BLaER1 (cell line): ENCODE measurements at regions not wholly inside any gene's neighbourhood (a gene's known extent, or its start where the extent isn't known, plus 50 kb on each side); places are given as distances from the start of the nearest gene placed in this dataset.

Experiments
- H3K27ac ChIP-seq: shearing (Covaris generic); formaldehyde crosslinking; 2 replicates; pipeline ENCODE4 v1.8.1; 2022
- H3K27me3 ChIP-seq: shearing (Covaris generic); formaldehyde crosslinking; 2 replicates; pipeline ENCODE4 v1.8.1; 2022
- H3K36me3 ChIP-seq: shearing (Covaris generic); formaldehyde crosslinking; 2 replicates; pipeline ENCODE4 v1.8.1; 2022
- H3K4me1 ChIP-seq: shearing (Covaris generic); formaldehyde crosslinking; 2 replicates; pipeline ENCODE4 v1.8.1; 2022
- H3K4me2 ChIP-seq: shearing (Covaris generic); formaldehyde crosslinking; 2 replicates; pipeline ENCODE4 v1.8.1; 2022
- H3K4me3 ChIP-seq: shearing (Covaris generic); formaldehyde crosslinking; 2 replicates; pipeline ENCODE4 v1.8.1; 2022
- H3K9ac ChIP-seq: shearing (Covaris generic); formaldehyde crosslinking; 2 replicates; pipeline ENCODE4 v1.8.1; 2022
- H3K9me3 ChIP-seq: shearing (Covaris generic); formaldehyde crosslinking; 2 replicates; pipeline ENCODE4 v1.8.1; 2022
- H4K20me1 ChIP-seq: shearing (Covaris generic); formaldehyde crosslinking; 2 replicates; pipeline ENCODE4 v1.8.1; 2022
- Cebpa-rat ChIP-seq: shearing (Covaris generic); IDR thresholded peaks from 2 replicates; pipeline ENCODE4 v1.8.1; 2022

GRCh38 chr20:43863821-43864544, 50.7 kb upstream of the TOX2 start:
- H3K4me2 ChIP-seq: no peak overlapping the region
- no peaks in the 10 kb centered on the region for H3K4me1 ChIP-seq
- H3K9me3 ChIP-seq: no peaks in the 10 kb centered on the region
- no peak for TF ChIP-seq Cebpa-rat
- H3K4me3 ChIP-seq: no peak overlapping the region
- no peak overlapping the region for H3K9ac ChIP-seq
- no peaks in the 10 kb centered on the region for H4K20me1 ChIP-seq
- H3K27ac ChIP-seq: no peak overlapping the region
- no peaks in the 10 kb centered on the region for H3K27me3 ChIP-seq
- H3K36me3 ChIP-seq: no peaks in the 10 kb centered on the region

- Histone ChIP-seq H4K20me1 (no peaks in the 10 kb centered on the region), H3K27me3 (no peaks in the 10 kb centered on the region), H3K9me3 (no peaks in the 10 kb centered on the region), H3K27ac (no peak overlapping the region), H3K9ac (no peak overlapping the region), H3K4me2 (no peak overlapping the region), H3K4me1 (no peaks in the 10 kb centered on the region), H3K36me3 (no peaks in the 10 kb centered on the region), H3K4me3 (no peak overlapping the region)
- no peak for TF ChIP-seq Cebpa-rat
Measured at GRCh38 chr20:43863330-43863729, 51.3 kb upstream of the TOX2 start.

GRCh38 chr20:43862438-43862837, 52.2 kb upstream of the TOX2 start:
- TF ChIP-seq Cebpa-rat: no peak
- no peaks in the 10 kb centered on the region for H3K4me1 ChIP-seq
- no peaks in the 10 kb centered on the region for H3K9me3 ChIP-seq
- no peak overlapping the region for H3K4me3 ChIP-seq
- no peak overlapping the region for H3K9ac ChIP-seq
- H3K36me3 ChIP-seq: no peaks in the 10 kb centered on the region
- no peak overlapping the region for H3K27ac ChIP-seq
- H3K27me3 ChIP-seq: no peaks in the 10 kb centered on the region
- no peaks in the 10 kb centered on the region for H4K20me1 ChIP-seq
- H3K4me2 ChIP-seq: no peak overlapping the region

- Histone ChIP-seq H3K4me3 (no peak overlapping the region), H3K36me3 (no peaks in the 10 kb centered on the region), H3K4me2 (no peak overlapping the region), H3K27ac (no peak overlapping the region), H3K9me3 (no peaks in the 10 kb centered on the region), H3K4me1 (no peaks in the 10 kb centered on the region), H3K27me3 (no peaks in the 10 kb centered on the region), H3K9ac (no peak overlapping the region), H4K20me1 (no peaks in the 10 kb centered on the region)
- TF ChIP-seq Cebpa-rat: no peak
Measured at GRCh38 chr20:43859994-43860393, 54.7 kb upstream of the TOX2 start.

- no peak overlapping the region for H3K27ac ChIP-seq
Measured at GRCh38 chr20:43857932-43858331, 56.7 kb upstream of the TOX2 start.

GRCh38 chr20:43857127-43857526, 57.5 kb upstream of the TOX2 start:
- Histone ChIP-seq H3K9me3 (no peaks in the 10 kb centered on the region), H3K4me3 (no peak overlapping the region), H3K9ac (no peak overlapping the region), H3K27me3 (no peaks in the 10 kb centered on the region), H4K20me1 (no peaks in the 10 kb centered on the region), H3K36me3 (no peaks in the 10 kb centered on the region), H3K27ac (no peak overlapping the region), H3K4me2 (no peak overlapping the region), H3K4me1 (no peaks in the 10 kb centered on the region)
- TF ChIP-seq Cebpa-rat: no peak

More at GRCh38 chr20:43857932-43858331, 56.7 kb upstream of the TOX2 start:
- H4K20me1 ChIP-seq: no peaks in the 10 kb centered on the region
- TF ChIP-seq Cebpa-rat: no peak
- H3K27me3 ChIP-seq: no peaks in the 10 kb centered on the region
- no peak overlapping the region for H3K4me3 ChIP-seq
- H3K9ac ChIP-seq: no peak overlapping the region
- no peaks in the 10 kb centered on the region for H3K36me3 ChIP-seq
- H3K4me1 ChIP-seq: no peaks in the 10 kb centered on the region
- no peak overlapping the region for H3K4me2 ChIP-seq
- no peaks in the 10 kb centered on the region for H3K9me3 ChIP-seq

- Histone ChIP-seq H3K4me1 (no peaks in the 10 kb centered on the region), H3K4me3 (no peak overlapping the region), H3K9ac (no peak overlapping the region), H3K27ac (no peak overlapping the region), H3K9me3 (no peaks in the 10 kb centered on the region), H3K4me2 (no peak overlapping the region), H3K36me3 (no peaks in the 10 kb centered on the region), H4K20me1 (no peaks in the 10 kb centered on the region), H3K27me3 (no peaks in the 10 kb centered on the region)
- no peak for TF ChIP-seq Cebpa-rat
Measured at GRCh38 chr20:43855803-43856202, 58.8 kb upstream of the TOX2 start.

- H4K20me1 ChIP-seq: no peaks in the 10 kb centered on the region
- no peak overlapping the region for H3K4me3 ChIP-seq
- H3K4me2 ChIP-seq: no peak overlapping the region
- TF ChIP-seq Cebpa-rat: no peak
- H3K36me3 ChIP-seq: no peaks in the 10 kb centered on the region
- H3K27ac ChIP-seq: no peak overlapping the region
- no peaks in the 10 kb centered on the region for H3K27me3 ChIP-seq
- no peak overlapping the region for H3K9ac ChIP-seq
- H3K4me1 ChIP-seq: 0 out of 2 replicates have a peak, but pooled peaks cover 6% of the 10 kb centered on the region
- no peaks in the 10 kb centered on the region for H3K9me3 ChIP-seq
Measured at GRCh38 chr20:43853918-43854317, 60.7 kb upstream of the TOX2 start.

GRCh38 chr20:43853174-43853803, 61.4 kb upstream of the TOX2 start:
- H3K36me3 ChIP-seq: no peaks in the 10 kb centered on the region
- no peak for TF ChIP-seq Cebpa-rat
- no peak overlapping the region for H3K4me3 ChIP-seq
- H3K27me3 ChIP-seq: no peaks in the 10 kb centered on the region
- H3K4me1 ChIP-seq: 0 out of 2 replicates have a peak, but pooled peaks cover 6% of the 10 kb centered on the region
- H3K9me3 ChIP-seq: no peaks in the 10 kb centered on the region
- H3K4me2 ChIP-seq: no peak overlapping the region
- H3K9ac ChIP-seq: no peak overlapping the region
- no peak overlapping the region for H3K27ac ChIP-seq
- no peaks in the 10 kb centered on the region for H4K20me1 ChIP-seq

- Histone ChIP-seq H3K27me3 (no peaks in the 10 kb centered on the region), H3K9me3 (no peaks in the 10 kb centered on the region), H3K9ac (no peak overlapping the region), H3K4me3 (no peak overlapping the region), H4K20me1 (no peaks in the 10 kb centered on the region), H3K4me2 (no peak overlapping the region), H3K4me1 (0 out of 2 replicates have a peak, but pooled peaks cover 6% of the 10 kb centered on the region), H3K27ac (no peak overlapping the region), H3K36me3 (no peaks in the 10 kb centered on the region)
- TF ChIP-seq Cebpa-rat: no peak
Measured at GRCh38 chr20:43849496-43850186, 65.0 kb upstream of the TOX2 start.
